GM12878 (cell line): ENCODE measurements at regions not wholly inside any gene's neighbourhood (a gene's known extent, or its start where the extent isn't known, plus 50 kb on each side); places are given as distances from the start of the nearest gene placed in this dataset.

ENCODE experiments used
- ATAC-seq: fragments of 200-7000 bp; cut with Tn5 transposase; 3 replicates; pipeline ENCODE4 v1.9.1; 2020; ENCODE audit warnings: mild to moderate bottlenecking, moderate library complexity
- BruUV-seq: library from RNA; stranded (reverse); fragments of 400-500 nt; replicated peaks from 2 replicates; lab custom pipeline; 2021; lab: Mats Ljungman, UMichigan
- CTCF ChIA-PET: fragments of 300-600 bp; sonication (Branson Sonifier 250); formaldehyde crosslinking; extraction: SDS; loops from one replicate; lab custom pipeline; 2021; ENCODE audit warnings: inconsistent platforms; lab: Yijun Ruan, JAX
- POLR2A ChIA-PET: fragments of 350-600 bp; formaldehyde crosslinking; extraction: SDS; loops from one replicate; lab custom pipeline; 2021; ENCODE audit warnings: inconsistent platforms; lab: Charles Lee
- RAD21 ChIA-PET: fragments of 300-600 bp; sonication (Branson Sonifier 250); formaldehyde crosslinking; loops from one replicate; lab custom pipeline; 2023; ENCODE audit warnings: antibody characterized with exemption; ENCODE audit not compliant: unreplicated experiment; lab: Charles Lee
- SMC1A ChIA-PET: fragments of 300-600 bp; sonication (Branson Sonifier 250); formaldehyde crosslinking; loops from one replicate; lab custom pipeline; 2023; ENCODE audit not compliant: unreplicated experiment, uncharacterized antibody; lab: Charles Lee
- DNase-seq: peaks from one replicate; pipeline ENCODE4 v3.0.0-alpha.2; 2011; ENCODE audit warnings: low read depth, low spot score
- FAIRE-seq: peaks from 3 replicates; lab custom pipeline; 2011; peaks lifted over from hg19 to GRCh38; lab: Jason Lieb, UNC
- H2AFZ ChIP-seq: 2 replicates; pipeline ENCODE4 v1.6.0; 2011; ENCODE audit warnings: low read depth, low read length, control low read depth; ENCODE audit not compliant: control insufficient read depth
- H3K27ac ChIP-seq: 2 replicates; pipeline ENCODE4 v1.5.1; 2011; ENCODE audit warnings: control low read depth; ENCODE audit not compliant: control insufficient read depth, insufficient read depth
- H3K27me3 ChIP-seq, 2 experiments: replicated peaks in 1 of 2; 2 replicates each; pipeline versions ENCODE4 v1.6.0 to v1.6.1; 2011; ENCODE audit warnings: low read length in 1 of 2; ENCODE audit not compliant: control insufficient read depth in 2 of 2, insufficient read depth in 2 of 2
- H3K36me3 ChIP-seq, 2 experiments: 2 replicates each; pipeline ENCODE4 v1.5.1; 2011; ENCODE audit warnings: low read length in 1 of 2; ENCODE audit not compliant: control insufficient read depth in 2 of 2, insufficient read depth in 2 of 2
- H3K4me1 ChIP-seq: 2 replicates; pipeline ENCODE4 v1.6.1; 2011; ENCODE audit warnings: mild to moderate bottlenecking, low read length, moderate library complexity, mixed read lengths; ENCODE audit not compliant: control insufficient read depth, insufficient read depth
- H3K4me2 ChIP-seq: 2 replicates; pipeline ENCODE4 v1.6.0; 2011; ENCODE audit warnings: control low read depth; ENCODE audit not compliant: control insufficient read depth, insufficient read depth
- H3K4me3 ChIP-seq: fragments of 200-600 bp; sonication (generic); 2 replicates; pipeline ENCODE4 v1.5.1; 2016
- H3K79me2 ChIP-seq: 2 replicates; pipeline ENCODE4 v1.6.0; 2011; ENCODE audit warnings: low read length; ENCODE audit not compliant: control insufficient read depth, insufficient read depth
- H3K9ac ChIP-seq: 2 replicates; pipeline ENCODE4 v1.8.0; 2011; ENCODE audit warnings: low read length, control low read depth, mixed read lengths; ENCODE audit not compliant: control insufficient read depth, insufficient read depth
- H3K9me3 ChIP-seq: replicated peaks from 3 replicates; pipeline ENCODE4 v1.5.1; 2011; ENCODE audit warnings: mild to moderate bottlenecking, low read length; ENCODE audit not compliant: control insufficient read depth, insufficient read depth
- H4K20me1 ChIP-seq: 2 replicates; pipeline ENCODE4 v1.6.0; 2011; ENCODE audit not compliant: control insufficient read depth, insufficient read depth
- HDAC2 ChIP-seq: fragments of 200-600 bp; sonication (generic); IDR thresholded peaks from 2 replicates; pipeline ENCODE4 v1.6.1; 2017
- JUND ChIP-seq: IDR thresholded peaks from 2 replicates; pipeline ENCODE4 v1.6.1; 2012; ENCODE audit warnings: low read depth, mild to moderate bottlenecking, low read length, improper control_type of control experiment, moderate library complexity
- WGBS: methylation state at CpG from one replicate; pipeline ENCODE4 v1.1.6; 2016; ENCODE audit warnings: low lambda C conversion rate; ENCODE audit not compliant: insufficient replicate concordance, insufficient coverage; ENCODE audit errors: missing lambda C conversion rate; 5-methylcytosine and 5-hydroxymethylcytosine counted together
- in situ Hi-C: fragments of 300-500 bp; cut with MboI; formaldehyde crosslinking; loops from 9 replicates; pipeline ENCODE4 v1.14.3; 2018; ENCODE audit warnings: mixed read lengths
- intact Hi-C: fragments of 100-400 bp; cut with micrococcal nuclease; formaldehyde crosslinking; loops from one replicate; pipeline ENCODE4 v1.14.2; 2022; ENCODE audit not compliant: unreplicated experiment
- TF ChIP-seq, protein P1 (sequence below): fragments of 450-650 bp; IDR thresholded peaks from 2 replicates; pipeline ENCODE4 v1.6.1; 2018; ENCODE audit warnings: borderline replicate concordance, mild to moderate bottlenecking; ENCODE audit not compliant: partially characterized antibody
- TF ChIP-seq, protein P2 (sequence below): fragments of 450-650 bp; IDR thresholded peaks from 2 replicates; pipeline ENCODE4 v1.6.1; 2016; ENCODE audit warnings: mild to moderate bottlenecking
- TF ChIP-seq, protein P3 (sequence below): IDR thresholded peaks from 2 replicates; pipeline ENCODE4 v1.6.1; 2011; ENCODE audit warnings: borderline replicate concordance, low read depth, mild to moderate bottlenecking, moderate library complexity, low read length; ENCODE audit not compliant: insufficient read depth, poor library complexity, severe bottlenecking

DNA sequence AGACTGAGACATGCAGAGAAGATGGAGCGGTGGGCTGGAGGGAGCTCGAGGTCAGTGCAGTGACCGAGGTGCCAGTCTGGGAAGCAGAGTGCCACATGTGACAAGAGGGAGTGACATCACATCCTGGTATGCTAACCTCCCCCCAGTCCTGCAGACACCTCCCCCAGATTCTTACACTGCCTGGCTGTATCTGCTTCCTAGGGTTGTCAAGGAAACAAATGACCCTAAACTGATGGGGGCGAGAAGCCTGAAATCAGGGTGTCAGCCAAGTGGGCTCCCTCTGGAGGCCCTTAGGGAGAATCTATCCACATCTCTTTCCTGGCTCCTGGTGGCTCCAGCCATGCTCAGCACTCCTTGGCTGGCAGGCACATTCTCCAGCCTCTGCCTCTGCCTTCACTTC, 316.1 kb upstream of the ZMIZ1 start (continued):
- TF ChIP-seq, protein P1, sequence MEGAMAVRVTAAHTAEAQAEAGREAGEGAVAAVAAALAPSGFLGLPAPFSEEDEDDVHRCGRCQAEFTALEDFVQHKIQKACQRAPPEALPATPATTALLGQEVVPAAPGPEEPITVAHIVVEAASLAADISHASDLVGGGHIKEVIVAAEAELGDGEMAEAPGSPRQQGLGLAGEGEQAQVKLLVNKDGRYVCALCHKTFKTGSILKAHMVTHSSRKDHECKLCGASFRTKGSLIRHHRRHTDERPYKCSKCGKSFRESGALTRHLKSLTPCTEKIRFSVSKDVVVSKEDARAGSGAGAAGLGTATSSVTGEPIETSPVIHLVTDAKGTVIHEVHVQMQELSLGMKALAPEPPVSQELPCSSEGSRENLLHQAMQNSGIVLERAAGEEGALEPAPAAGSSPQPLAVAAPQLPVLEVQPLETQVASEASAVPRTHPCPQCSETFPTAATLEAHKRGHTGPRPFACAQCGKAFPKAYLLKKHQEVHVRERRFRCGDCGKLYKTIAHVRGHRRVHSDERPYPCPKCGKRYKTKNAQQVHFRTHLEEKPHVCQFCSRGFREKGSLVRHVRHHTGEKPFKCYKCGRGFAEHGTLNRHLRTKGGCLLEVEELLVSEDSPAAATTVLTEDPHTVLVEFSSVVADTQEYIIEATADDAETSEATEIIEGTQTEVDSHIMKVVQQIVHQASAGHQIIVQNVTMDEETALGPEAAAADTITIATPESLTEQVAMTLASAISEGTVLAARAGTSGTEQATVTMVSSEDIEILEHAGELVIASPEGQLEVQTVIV = no peak
- TF ChIP-seq, protein P2, sequence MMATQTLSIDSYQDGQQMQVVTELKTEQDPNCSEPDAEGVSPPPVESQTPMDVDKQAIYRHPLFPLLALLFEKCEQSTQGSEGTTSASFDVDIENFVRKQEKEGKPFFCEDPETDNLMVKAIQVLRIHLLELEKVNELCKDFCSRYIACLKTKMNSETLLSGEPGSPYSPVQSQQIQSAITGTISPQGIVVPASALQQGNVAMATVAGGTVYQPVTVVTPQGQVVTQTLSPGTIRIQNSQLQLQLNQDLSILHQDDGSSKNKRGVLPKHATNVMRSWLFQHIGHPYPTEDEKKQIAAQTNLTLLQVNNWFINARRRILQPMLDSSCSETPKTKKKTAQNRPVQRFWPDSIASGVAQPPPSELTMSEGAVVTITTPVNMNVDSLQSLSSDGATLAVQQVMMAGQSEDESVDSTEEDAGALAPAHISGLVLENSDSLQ = no peak
- TF ChIP-seq, protein P3, sequence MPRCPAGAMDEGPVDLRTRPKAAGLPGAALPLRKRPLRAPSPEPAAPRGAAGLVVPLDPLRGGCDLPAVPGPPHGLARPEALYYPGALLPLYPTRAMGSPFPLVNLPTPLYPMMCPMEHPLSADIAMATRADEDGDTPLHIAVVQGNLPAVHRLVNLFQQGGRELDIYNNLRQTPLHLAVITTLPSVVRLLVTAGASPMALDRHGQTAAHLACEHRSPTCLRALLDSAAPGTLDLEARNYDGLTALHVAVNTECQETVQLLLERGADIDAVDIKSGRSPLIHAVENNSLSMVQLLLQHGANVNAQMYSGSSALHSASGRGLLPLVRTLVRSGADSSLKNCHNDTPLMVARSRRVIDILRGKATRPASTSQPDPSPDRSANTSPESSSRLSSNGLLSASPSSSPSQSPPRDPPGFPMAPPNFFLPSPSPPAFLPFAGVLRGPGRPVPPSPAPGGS = no peak
- no peak for TF ChIP-seq JUND

DNA sequence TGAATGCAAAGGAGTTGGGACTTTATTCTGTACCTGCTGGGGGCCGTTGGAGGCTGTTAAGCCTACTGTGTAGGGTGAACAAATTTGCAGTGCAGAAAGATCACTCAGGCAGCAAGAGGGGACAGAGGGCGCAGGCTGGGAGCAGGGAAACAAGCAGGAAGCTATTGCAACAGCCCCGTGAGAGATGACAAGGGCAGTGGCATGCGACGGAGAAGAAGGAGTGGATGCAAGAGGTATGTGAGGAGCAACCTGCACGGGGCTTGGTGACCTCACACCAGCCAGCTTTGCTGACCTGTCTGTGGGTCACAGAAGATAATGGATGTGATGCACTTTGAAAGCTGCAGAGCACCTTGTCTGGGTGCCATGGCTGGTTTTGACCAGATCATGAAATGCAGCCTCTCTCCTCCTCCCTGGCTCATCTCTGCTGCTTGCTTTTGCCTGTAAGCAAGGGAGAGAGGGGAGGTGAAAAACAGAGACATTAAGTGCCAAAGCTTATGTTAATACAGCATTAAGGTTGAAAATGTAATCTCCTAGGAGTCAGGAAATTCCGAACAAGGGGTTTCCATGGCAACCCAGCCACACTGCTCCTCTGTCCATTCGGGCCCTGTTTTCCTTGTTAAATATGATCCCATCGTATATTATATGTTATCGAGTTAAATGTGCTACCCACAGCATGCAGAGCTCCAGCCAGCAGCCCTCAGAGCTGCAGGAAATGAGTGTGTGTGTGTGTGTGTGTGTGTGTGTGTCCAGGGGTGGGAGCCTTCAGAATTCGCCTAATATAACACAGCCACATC, 314.3 kb upstream of the ZMIZ1 start:
- H3K4me2 ChIP-seq = no peak overlapping the region
- no peak for DNase-seq
- FAIRE-seq = no peak
- H3K4me1 ChIP-seq = no peaks in the 10 kb centered on the region
- no peak for ATAC-seq
- in situ Hi-C loops = no loop called here
- no peaks in the 10 kb centered on the region for H3K9me3 ChIP-seq
- BruUV-seq = no TSS peak
- no peak overlapping the region for H3K27ac ChIP-seq
- peaks cover 3 to 5% of the 10 kb centered on the region in 2 experiments; a peak in 3 of 4 replicates for H3K27me3 ChIP-seq
- H3K36me3 ChIP-seq = no peaks in the 10 kb centered on the region
- no peak overlapping the region for H3K9ac ChIP-seq
- RAD21 ChIA-PET = no interaction called here
- H4K20me1 ChIP-seq = no peaks in the 10 kb centered on the region
- TF ChIP-seq HDAC2 = no peak
- intact Hi-C loops = no loop called here
- no peak overlapping the region for H2AFZ ChIP-seq
- CTCF ChIA-PET = no interaction called here
- no peaks in the 10 kb centered on the region for H3K79me2 ChIP-seq
- 16% methylated on average over 11 of the region's 11 CpGs for WGBS
- POLR2A ChIA-PET = no interaction called here
- H3K4me3 ChIP-seq = no peak overlapping the region
- SMC1A ChIA-PET = interaction anchor here (0.6 kb wide), 1 partner anchor 619 kb away, joined by 3 read pairs; no protein-coding TSS in a partner anchor
